ACC112 (cell line): ENCODE measurements at regions not wholly inside any gene's neighbourhood (a gene's known extent, or its start where the extent isn't known, plus 50 kb on each side); places are given as distances from the start of the nearest gene placed in this dataset.

Experiments used
- H2AFZ ChIP-seq: fragments of 200-600 bp; sonication (generic); one replicate; pipeline ENCODE4 v1.6.0; 2017; ENCODE audit warnings: antibody characterized with exemption, low read length; ENCODE audit not compliant: unreplicated experiment
- H3K27ac ChIP-seq: fragments of 200-600 bp; sonication (generic); 2 replicates; pipeline ENCODE4 v1.5.1; 2014; ENCODE audit warnings: low read depth, mild to moderate bottlenecking, antibody characterized with exemption, low read length, moderate library complexity
- H3K27me3 ChIP-seq: fragments of 200-600 bp; sonication (generic); 2 replicates; pipeline ENCODE4 v1.6.1; 2014; ENCODE audit warnings: mild to moderate bottlenecking, antibody characterized with exemption, low read length, moderate library complexity, mixed read lengths; ENCODE audit not compliant: insufficient read depth
- H3K36me3 ChIP-seq: fragments of 200-600 bp; sonication (generic); 2 replicates; pipeline ENCODE4 v1.6.1; 2016; ENCODE audit warnings: mild to moderate bottlenecking, antibody characterized with exemption, low read length, moderate library complexity, mixed read lengths; ENCODE audit not compliant: insufficient read depth
- H3K4me1 ChIP-seq: fragments of 200-600 bp; sonication (generic); one replicate; pipeline ENCODE4 v1.6.1; 2016; ENCODE audit warnings: low read length, mixed read lengths; ENCODE audit not compliant: insufficient read depth, unreplicated experiment, control insufficient read depth
- H3K4me3 ChIP-seq: fragments of 200-600 bp; sonication (generic); 2 replicates; pipeline ENCODE4 v1.5.1; 2014; ENCODE audit warnings: mild to moderate bottlenecking, low read depth, low read length
- H3K79me2 ChIP-seq: fragments of 200-600 bp; sonication (generic); one replicate; pipeline ENCODE4 v1.6.0; 2016; ENCODE audit warnings: low read length; ENCODE audit not compliant: control insufficient read depth, unreplicated experiment, insufficient read depth

- Histone ChIP-seq H2AFZ (no peak overlapping the region), H3K4me1 (no peaks in the 10 kb centered on the region), H3K27ac (no peak overlapping the region), H3K4me3 (no peak overlapping the region), H3K27me3 (no peaks in the 10 kb centered on the region), H3K79me2 (no peaks in the 10 kb centered on the region), H3K36me3 (no peaks in the 10 kb centered on the region)
Measured at GRCh38 chr18:5646739-5647138, 102.9 kb upstream of the EPB41L3 start.

GRCh38 chr18:5643288-5643687 is 99.5 kb upstream of the EPB41L3 start:
- Histone ChIP-seq H3K4me1 (no peaks in the 10 kb centered on the region), H3K27ac (no peak overlapping the region), H2AFZ (no peak overlapping the region), H3K79me2 (no peaks in the 10 kb centered on the region), H3K4me3 (no peak overlapping the region), H3K36me3 (no peaks in the 10 kb centered on the region), H3K27me3 (no peaks in the 10 kb centered on the region)

- H3K36me3 ChIP-seq, result no peaks in the 10 kb centered on the region
- no peaks in the 10 kb centered on the region for H3K27me3 ChIP-seq
- H3K27ac ChIP-seq, result no peak overlapping the region
- H3K79me2 ChIP-seq, result no peaks in the 10 kb centered on the region
- H3K4me3 ChIP-seq, result no peak overlapping the region
- no peaks in the 10 kb centered on the region for H3K4me1 ChIP-seq
- H2AFZ ChIP-seq, result no peak overlapping the region
Measured at GRCh38 chr18:5640939-5641338, 97.1 kb upstream of the EPB41L3 start.

GRCh38 chr18:5639131-5639530 is 95.3 kb upstream of the EPB41L3 start:
- Histone ChIP-seq H3K27ac (no peak overlapping the region), H3K36me3 (no peaks in the 10 kb centered on the region), H3K27me3 (no peaks in the 10 kb centered on the region), H3K4me1 (no peaks in the 10 kb centered on the region), H3K4me3 (no peak overlapping the region), H3K79me2 (no peaks in the 10 kb centered on the region), H2AFZ (no peak overlapping the region)

- Histone ChIP-seq H2AFZ (no peak overlapping the region), H3K79me2 (no peaks in the 10 kb centered on the region), H3K4me1 (no peaks in the 10 kb centered on the region), H3K27ac (no peak overlapping the region), H3K36me3 (no peaks in the 10 kb centered on the region), H3K27me3 (peaks cover 57% of the 10 kb centered on the region), H3K4me3 (no peak overlapping the region)
Measured at GRCh38 chr18:5632041-5632440, 88.2 kb upstream of the EPB41L3 start.

GRCh38 chr18:5630900-5631413 is 87.2 kb upstream of the EPB41L3 start:
- no peaks in the 10 kb centered on the region for H3K36me3 ChIP-seq
- peaks cover 67% of the 10 kb centered on the region for H3K27me3 ChIP-seq
- H3K27ac ChIP-seq, result no peak overlapping the region
- H3K4me1 ChIP-seq, result no peaks in the 10 kb centered on the region
- H2AFZ ChIP-seq, result no peak overlapping the region
- H3K4me3 ChIP-seq, result no peak overlapping the region
- no peaks in the 10 kb centered on the region for H3K79me2 ChIP-seq

- Histone ChIP-seq H3K36me3 (no peaks in the 10 kb centered on the region), H2AFZ (no peak overlapping the region), H3K4me1 (no peaks in the 10 kb centered on the region), H3K27me3 (peaks cover 72% of the 10 kb centered on the region), H3K27ac (no peak overlapping the region), H3K4me3 (peak overlapping the region; percentile 77), H3K79me2 (no peaks in the 10 kb centered on the region)
Measured at GRCh38 chr18:5630057-5630899, 86.5 kb upstream of the EPB41L3 start.

GRCh38 chr18:5628512-5629255 is 84.9 kb upstream of the EPB41L3 start:
- no peak overlapping the region for H3K27ac ChIP-seq
- peak overlapping the region; percentile 7 for H2AFZ ChIP-seq
- peaks cover 76% of the 10 kb centered on the region for H3K27me3 ChIP-seq
- no peaks in the 10 kb centered on the region for H3K79me2 ChIP-seq
- H3K36me3 ChIP-seq, result no peaks in the 10 kb centered on the region
- H3K4me3 ChIP-seq, result peak overlapping the region; percentile 77
- no peaks in the 10 kb centered on the region for H3K4me1 ChIP-seq

GRCh38 chr18:5627776-5628511 is 84.1 kb upstream of the EPB41L3 start:
- H2AFZ ChIP-seq, result peak overlapping the region; percentile 7
- peak overlapping the region; percentile 77 for H3K4me3 ChIP-seq
- no peaks in the 10 kb centered on the region for H3K79me2 ChIP-seq
- H3K36me3 ChIP-seq, result no peaks in the 10 kb centered on the region
- H3K27ac ChIP-seq, result no peak overlapping the region
- peaks cover 71% of the 10 kb centered on the region for H3K27me3 ChIP-seq
- H3K4me1 ChIP-seq, result no peaks in the 10 kb centered on the region

- H3K4me1 ChIP-seq, result no peaks in the 10 kb centered on the region
- no peak overlapping the region for H3K27ac ChIP-seq
- no peaks in the 10 kb centered on the region for H3K36me3 ChIP-seq
- H2AFZ ChIP-seq, result no peak overlapping the region
- H3K4me3 ChIP-seq, result no peak overlapping the region
- no peaks in the 10 kb centered on the region for H3K79me2 ChIP-seq
- H3K27me3 ChIP-seq, result peaks cover 59% of the 10 kb centered on the region
Measured at GRCh38 chr18:5626130-5626880, 82.5 kb upstream of the EPB41L3 start.
